OCI-LY1 (cell line): ENCODE measurements at regions not wholly inside any gene's neighbourhood (a gene's known extent, or its start where the extent isn't known, plus 50 kb on each side); places are given as distances from the start of the nearest gene placed in this dataset.

Experiments used
- H2AFZ ChIP-seq: fragments of 200-600 bp; sonication (generic), shearing (Covaris generic); 2 replicates; pipeline ENCODE4 v1.6.0; 2014; ENCODE audit warnings: antibody characterized with exemption, mild to moderate bottlenecking, low read length
- H3F3A ChIP-seq: fragments of 200-600 bp; sonication (generic), shearing (Covaris generic); 2 replicates; pipeline ENCODE4 v1.6.0; 2014; ENCODE audit warnings: mild to moderate bottlenecking, antibody characterized with exemption, low read length, moderate library complexity; ENCODE audit not compliant: insufficient read depth
- H3K27ac ChIP-seq: fragments of 200-600 bp; sonication (generic); 2 replicates; pipeline ENCODE4 v1.5.1; 2014; ENCODE audit warnings: low read length, mixed run types, mild to moderate bottlenecking, low read depth; ENCODE audit not compliant: poor library complexity, severe bottlenecking
- H3K27me3 ChIP-seq: fragments of 200-600 bp; sonication (generic); 2 replicates; pipeline ENCODE4 v1.6.0; 2014; ENCODE audit warnings: antibody characterized with exemption, mild to moderate bottlenecking, low read length, moderate library complexity; ENCODE audit not compliant: insufficient read depth
- H3K36me3 ChIP-seq: fragments of 200-600 bp; sonication (generic); 2 replicates; pipeline ENCODE4 v1.6.1; 2014; ENCODE audit warnings: mild to moderate bottlenecking, antibody characterized with exemption, low read length, moderate library complexity, mixed read lengths; ENCODE audit not compliant: insufficient read depth
- H3K4me1 ChIP-seq: fragments of 200-600 bp; sonication (generic); 2 replicates; pipeline ENCODE4 v1.5.1; 2014; ENCODE audit warnings: mild to moderate bottlenecking, low read length, moderate library complexity; ENCODE audit not compliant: insufficient read depth, severe bottlenecking
- H3K4me2 ChIP-seq: fragments of 200-600 bp; sonication (generic), shearing (Covaris generic); 2 replicates; pipeline ENCODE4 v1.6.1; 2014; ENCODE audit warnings: low read length
- H3K4me3 ChIP-seq: fragments of 200-600 bp; sonication (generic); 2 replicates; pipeline ENCODE4 v1.5.1; 2014; ENCODE audit warnings: low read length, low read depth, mild to moderate bottlenecking, mixed read lengths; ENCODE audit not compliant: poor library complexity, severe bottlenecking
- H3K79me2 ChIP-seq: fragments of 200-600 bp; shearing (Covaris generic); 2 replicates; pipeline ENCODE4 v1.6.1; 2016; ENCODE audit warnings: mixed run types, low read length, mixed read lengths; ENCODE audit not compliant: insufficient read depth
- H3K9ac ChIP-seq: fragments of 200-600 bp; sonication (generic), shearing (Covaris generic); 2 replicates; pipeline ENCODE4 v1.6.1; 2014; ENCODE audit warnings: mild to moderate bottlenecking, low read length, mixed read lengths
- H3K9me2 ChIP-seq: fragments of 200-600 bp; sonication (generic), shearing (Covaris generic); 2 replicates; pipeline ENCODE4 v1.6.1; 2014; ENCODE audit warnings: low read depth, mild to moderate bottlenecking, low read length, mixed read lengths
- H3K9me3 ChIP-seq: fragments of 200-600 bp; shearing (Covaris generic); 2 replicates; pipeline ENCODE4 v1.6.1; 2014; ENCODE audit warnings: low read length, mixed read lengths
- H4K20me1 ChIP-seq: fragments of 200-600 bp; sonication (generic), shearing (Covaris generic); 2 replicates; pipeline ENCODE4 v1.6.0; 2016; ENCODE audit warnings: mild to moderate bottlenecking, low read length; ENCODE audit not compliant: insufficient read depth
- EZH2 ChIP-seq: fragments of 200-600 bp; sonication (generic), shearing (Covaris generic); IDR thresholded peaks from 2 replicates; pipeline ENCODE4 v1.8.0; 2017; ENCODE audit warnings: borderline replicate concordance, mixed run types, mild to moderate bottlenecking, antibody characterized with exemption, low read length, moderate library complexity, mixed read lengths
- TF ChIP-seq, protein P1 (sequence below): fragments of 200-600 bp; sonication (generic), shearing (Covaris generic); IDR thresholded peaks from 2 replicates; pipeline ENCODE4 v1.5.1; 2017; ENCODE audit warnings: mild to moderate bottlenecking, antibody characterized with exemption, low read length, moderate library complexity, mixed read lengths

DNA sequence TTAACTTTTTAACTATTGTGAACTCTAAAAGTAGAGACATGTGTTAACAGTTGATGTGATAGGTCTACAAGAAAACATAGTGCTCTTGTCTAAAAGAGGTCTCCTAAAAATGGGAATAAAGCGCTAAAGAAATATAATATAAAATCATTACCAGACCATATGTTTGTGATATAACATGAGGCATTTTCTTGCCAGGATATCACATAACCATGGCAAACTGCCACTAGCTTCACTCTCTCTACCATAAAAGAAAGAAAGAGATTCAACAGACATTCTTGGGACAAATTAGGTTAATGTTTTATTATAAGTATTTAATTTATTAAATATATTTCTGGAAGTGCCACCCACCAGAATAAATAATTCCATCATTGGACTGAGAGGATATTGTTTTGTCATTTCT is 115.0 kb downstream of the TMEM26 start:
- Histone ChIP-seq H3K36me3 (no peaks in the 10 kb centered on the region), H3K27ac (no peak overlapping the region), H3K4me3 (no peak overlapping the region), H4K20me1 (no peaks in the 10 kb centered on the region), H3K27me3 (no peaks in the 10 kb centered on the region), H3K79me2 (no peaks in the 10 kb centered on the region), H3F3A (no peaks in the 10 kb centered on the region), H3K4me1 (no peaks in the 10 kb centered on the region), H3K9me2 (no peaks in the 10 kb centered on the region), H3K9ac (no peak overlapping the region), H3K4me2 (no peak overlapping the region), H2AFZ (no peak overlapping the region), H3K9me3 (no peaks in the 10 kb centered on the region)
- TF ChIP-seq EZH2 = no peak
- TF ChIP-seq, protein P1, sequence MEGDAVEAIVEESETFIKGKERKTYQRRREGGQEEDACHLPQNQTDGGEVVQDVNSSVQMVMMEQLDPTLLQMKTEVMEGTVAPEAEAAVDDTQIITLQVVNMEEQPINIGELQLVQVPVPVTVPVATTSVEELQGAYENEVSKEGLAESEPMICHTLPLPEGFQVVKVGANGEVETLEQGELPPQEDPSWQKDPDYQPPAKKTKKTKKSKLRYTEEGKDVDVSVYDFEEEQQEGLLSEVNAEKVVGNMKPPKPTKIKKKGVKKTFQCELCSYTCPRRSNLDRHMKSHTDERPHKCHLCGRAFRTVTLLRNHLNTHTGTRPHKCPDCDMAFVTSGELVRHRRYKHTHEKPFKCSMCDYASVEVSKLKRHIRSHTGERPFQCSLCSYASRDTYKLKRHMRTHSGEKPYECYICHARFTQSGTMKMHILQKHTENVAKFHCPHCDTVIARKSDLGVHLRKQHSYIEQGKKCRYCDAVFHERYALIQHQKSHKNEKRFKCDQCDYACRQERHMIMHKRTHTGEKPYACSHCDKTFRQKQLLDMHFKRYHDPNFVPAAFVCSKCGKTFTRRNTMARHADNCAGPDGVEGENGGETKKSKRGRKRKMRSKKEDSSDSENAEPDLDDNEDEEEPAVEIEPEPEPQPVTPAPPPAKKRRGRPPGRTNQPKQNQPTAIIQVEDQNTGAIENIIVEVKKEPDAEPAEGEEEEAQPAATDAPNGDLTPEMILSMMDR = no peak

DNA sequence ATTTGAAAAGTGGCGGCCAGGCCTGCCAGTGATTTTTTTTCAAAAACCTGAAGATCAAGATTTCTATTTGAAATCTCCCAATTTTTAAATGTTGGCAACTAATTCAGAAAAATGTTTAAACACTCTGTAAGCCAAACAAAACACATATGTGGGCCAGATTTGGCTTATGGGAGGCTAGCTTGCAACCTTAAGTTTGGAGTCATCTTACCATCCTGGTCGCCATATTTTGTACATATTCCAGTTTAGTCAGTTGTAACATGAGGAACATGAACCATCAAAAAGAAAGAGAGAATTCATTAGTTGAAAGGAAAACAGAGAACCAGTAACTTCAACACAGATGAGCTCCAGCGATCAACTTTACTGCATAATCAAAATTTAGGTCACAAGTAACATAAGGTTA is 115.4 kb downstream of the TMEM26 start:
- H3K9me3 ChIP-seq = no peaks in the 10 kb centered on the region

DNA sequence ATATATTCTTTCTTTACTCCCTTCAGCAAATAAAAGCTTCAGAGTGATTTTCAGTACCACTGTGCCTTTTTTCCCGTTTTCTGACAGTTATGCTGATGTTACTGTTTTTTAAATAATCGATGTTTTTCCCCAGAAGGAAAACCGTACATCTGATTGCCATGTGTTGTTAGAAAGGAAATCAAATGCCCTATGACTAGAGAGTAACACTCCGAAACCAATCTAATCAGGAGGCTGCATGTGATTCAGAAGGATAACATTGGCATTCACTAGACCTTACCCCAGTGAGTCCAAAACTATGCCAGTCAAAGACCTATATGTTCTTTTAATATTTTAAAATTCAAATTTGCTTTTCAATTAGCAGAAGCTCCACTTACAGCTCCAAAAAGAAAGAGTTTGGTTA is 116.3 kb downstream of the TMEM26 start:
- Histone ChIP-seq H2AFZ (no peak overlapping the region), H3K4me2 (no peak overlapping the region), H3K4me3 (no peak overlapping the region), H3K4me1 (no peaks in the 10 kb centered on the region), H3K36me3 (no peaks in the 10 kb centered on the region), H3K79me2 (no peaks in the 10 kb centered on the region), H3F3A (no peaks in the 10 kb centered on the region), H3K9me3 (no peaks in the 10 kb centered on the region), H4K20me1 (no peaks in the 10 kb centered on the region), H3K27ac (no peak overlapping the region), H3K9me2 (no peaks in the 10 kb centered on the region), H3K27me3 (no peaks in the 10 kb centered on the region), H3K9ac (no peak overlapping the region)
- no peak for TF ChIP-seq EZH2
- TF ChIP-seq, protein P1 = no peak

More for the DNA sequence above, 115.4 kb downstream of the TMEM26 start:
- Histone ChIP-seq H3K9ac (no peak overlapping the region), H2AFZ (no peak overlapping the region), H3K79me2 (no peaks in the 10 kb centered on the region), H3K4me3 (no peak overlapping the region), H4K20me1 (no peaks in the 10 kb centered on the region), H3K27ac (no peak overlapping the region), H3K36me3 (no peaks in the 10 kb centered on the region), H3K4me2 (no peak overlapping the region), H3K4me1 (no peaks in the 10 kb centered on the region), H3K27me3 (no peaks in the 10 kb centered on the region), H3F3A (no peaks in the 10 kb centered on the region), H3K9me2 (no peaks in the 10 kb centered on the region)
- TF ChIP-seq, protein P1 = no peak
- no peak for TF ChIP-seq EZH2
